ENCODE measurements at regions not wholly inside any gene's neighbourhood (a gene's known extent, or its start where the extent isn't known, plus 50 kb on each side); places are given as distances from the start of the nearest gene placed in this dataset.

DNA sequence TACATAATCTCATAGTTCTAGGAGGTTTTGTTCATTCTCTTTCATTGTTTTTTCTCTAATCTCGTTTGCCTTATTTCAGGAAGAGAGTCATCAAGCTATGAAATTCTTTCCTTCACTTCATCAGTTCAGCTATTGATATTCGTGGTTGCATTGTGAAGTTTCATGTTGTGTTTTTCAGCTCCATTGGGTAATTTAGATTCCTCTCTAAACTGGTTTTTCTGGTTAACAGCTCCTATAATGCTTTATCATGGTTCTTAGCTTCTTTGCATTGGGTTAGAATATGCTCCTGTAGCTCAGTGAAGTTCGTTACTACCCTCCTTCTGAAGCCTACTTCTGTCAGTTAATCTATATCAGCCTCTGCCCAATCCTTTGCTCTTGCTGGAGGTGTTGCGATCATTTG is 69.4 kb upstream of the CD96 start:
- DNase-seq (ENCODE audit: low spot score) = no peak

DNA sequence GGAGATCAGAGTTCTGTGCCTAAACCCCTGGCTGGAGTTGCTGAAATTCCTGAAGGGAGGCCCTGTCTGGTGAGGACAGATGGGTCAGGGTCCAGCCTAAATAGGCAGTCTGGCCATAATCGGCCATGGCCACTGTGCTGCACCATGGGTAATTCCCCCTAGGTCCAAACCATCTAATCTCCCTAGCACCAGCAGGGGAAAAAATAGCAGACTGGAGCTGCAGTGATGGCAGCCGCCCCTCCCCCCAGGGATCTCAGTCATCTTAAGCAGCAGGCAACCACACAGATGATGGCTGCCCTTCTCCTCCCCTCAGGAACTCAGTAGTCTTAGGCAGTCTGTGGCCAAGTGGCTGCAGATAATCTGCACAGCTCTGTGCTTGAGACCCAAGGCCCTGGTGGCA is 68.4 kb upstream of the CD96 start:
- DNase-seq (ENCODE audit: low spot score) = no peak

DNA sequence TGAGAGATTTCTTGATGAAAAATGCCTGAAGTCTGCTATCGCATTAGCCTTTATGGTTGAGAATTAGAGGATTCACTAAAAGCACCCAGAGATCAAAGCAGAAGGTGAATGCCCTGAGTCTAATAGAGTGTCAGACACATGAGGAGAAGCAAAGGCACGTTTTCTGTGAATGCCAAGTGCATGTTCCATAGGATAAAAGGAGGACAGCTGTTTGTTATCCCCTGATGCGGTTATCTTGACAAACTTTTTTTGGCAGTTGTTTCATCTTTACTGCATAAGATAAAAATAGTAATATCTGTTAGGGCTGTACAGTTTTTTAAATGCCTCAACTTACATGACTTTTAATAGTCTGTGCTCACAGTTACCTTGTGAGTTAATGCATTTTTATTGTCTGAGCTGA is 65.3 kb upstream of the CD96 start:
- peak; percentile 87 for DNase-seq (ENCODE audit: low spot score)

DNA sequence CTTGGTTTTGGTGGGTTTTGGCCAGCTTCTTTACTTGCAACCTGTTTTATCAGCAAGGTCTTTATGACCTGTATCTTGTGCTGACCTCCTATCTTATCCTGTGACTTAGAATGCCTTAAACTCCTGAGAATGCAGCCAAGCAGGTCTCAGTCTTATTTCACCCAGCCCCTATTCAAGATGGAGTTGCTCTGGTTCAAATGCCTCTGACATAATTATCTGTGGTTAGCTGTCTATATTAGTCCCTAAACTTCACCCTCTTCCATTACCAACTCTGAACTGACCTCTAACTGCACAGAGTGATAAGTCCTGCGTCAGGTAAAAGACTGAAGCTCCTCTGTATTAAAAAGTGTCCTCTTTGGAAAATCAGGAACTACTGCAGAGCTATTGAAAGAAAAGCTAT is 61.9 kb upstream of the CD96 start:
- no peak for DNase-seq (ENCODE audit: low spot score)

DNA sequence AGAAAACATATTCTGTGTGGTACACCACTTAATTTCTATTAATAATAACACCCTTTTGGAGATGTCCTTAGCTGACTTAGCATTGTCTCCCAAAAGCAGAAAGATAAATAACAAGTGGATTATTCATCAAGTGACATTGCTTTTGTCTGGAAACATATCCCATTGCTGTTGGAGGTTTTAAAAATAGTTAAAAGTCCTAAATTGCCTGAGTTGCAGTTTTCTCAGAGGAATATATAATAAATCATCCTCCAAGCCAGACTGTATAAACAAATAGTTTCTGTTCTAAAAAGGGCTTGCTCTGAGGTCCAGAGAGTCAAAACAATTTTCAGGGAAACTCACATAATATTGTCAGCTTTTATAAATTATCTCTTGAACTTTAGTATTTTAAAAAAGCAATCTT is 60.4 kb upstream of the CD96 start:
- DNase-seq (ENCODE audit: low spot score) = peak; percentile 5

DNA sequence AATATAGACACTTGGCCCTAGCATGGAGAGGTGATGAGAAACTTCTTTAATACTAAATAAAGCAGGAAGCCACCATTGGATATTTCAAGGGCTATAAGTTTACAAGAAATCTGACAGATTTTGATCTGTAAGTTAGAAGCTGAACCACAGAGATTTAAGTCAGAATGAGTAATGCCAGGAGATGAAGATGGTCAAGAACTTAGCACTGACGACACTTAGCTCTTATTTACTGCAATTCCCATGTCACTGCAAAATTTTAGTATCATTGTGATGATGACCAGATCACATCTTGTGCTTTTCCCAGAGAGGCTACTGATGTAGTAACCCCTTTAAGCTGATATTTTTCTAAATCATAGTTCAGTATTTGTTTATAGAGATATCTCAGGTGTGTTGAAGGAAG is 59.4 kb upstream of the CD96 start:
- DNase-seq (ENCODE audit: low spot score) = peak; percentile 73

DNA sequence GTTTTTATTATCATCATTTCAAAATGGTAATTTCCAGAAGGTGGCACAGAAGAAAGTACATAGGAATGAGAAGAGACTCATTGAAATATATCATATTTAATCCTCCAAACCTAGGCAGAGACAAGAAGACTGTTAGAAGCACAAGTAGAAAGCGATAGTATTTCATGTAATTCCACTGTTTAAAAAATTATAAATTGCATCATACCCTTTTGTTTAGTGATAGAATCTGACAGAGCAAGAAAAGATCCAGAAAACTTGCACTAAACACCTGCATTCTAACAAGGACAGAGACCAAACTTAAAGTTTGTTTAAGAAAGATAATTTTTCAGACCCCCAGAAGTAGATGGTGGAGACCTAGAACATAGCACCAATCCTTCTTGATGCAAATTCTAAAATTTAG is 56.9 kb upstream of the CD96 start:
- DNase-seq (ENCODE audit: low spot score) = no peak

All from umbilical cord (tissue), 1 donor.